Common myeloid progenitor, CD34-positive (primary cell): ENCODE measurements at regions not wholly inside any gene's neighbourhood (a gene's known extent, or its start where the extent isn't known, plus 50 kb on each side); places are given as distances from the start of the nearest gene placed in this dataset.

Experiments used
- CTCF ChIA-PET: fragments of 350-600 bp; sonication (Branson Sonifier 250); formaldehyde crosslinking; loops from one replicate; lab custom pipeline; 2021; ENCODE audit warnings: antibody characterized with exemption; lab: Charles Lee
- POLR2A ChIA-PET: fragments of 350-600 bp; sonication (Branson Sonifier 250); formaldehyde crosslinking; loops from one replicate; lab custom pipeline; 2021; ENCODE audit warnings: antibody characterized with exemption; lab: Charles Lee
- DNase-seq, 3 donors: peaks; one replicate each; pipeline versions ENCODE4 v3.0.0 to v3.0.0-alpha.2; 2013
- H3K27ac ChIP-seq, 2 experiments: 1 replicate in 1 of 2; 2 replicates in 1 of 2; pipeline ENCODE4 v1.7.0; 2013; ENCODE audit warnings: inconsistent platforms in 2 of 2, low read length in 2 of 2, mild to moderate bottlenecking in 2 of 2, low read depth in 1 of 2, moderate library complexity in 1 of 2; ENCODE audit not compliant: severe bottlenecking in 2 of 2, insufficient read depth in 1 of 2, poor library complexity in 1 of 2
- H3K27me3 ChIP-seq, 5 experiments: replicated peaks in 2 of 5; 1 replicate in 3 of 5; 2 replicates in 2 of 5; pipeline versions ENCODE4 v1.6.1 to v1.7.0; 2013; ENCODE audit warnings: low read length in 4 of 5, mild to moderate bottlenecking in 2 of 5, moderate library complexity in 2 of 5, inconsistent platforms in 1 of 5; ENCODE audit not compliant: insufficient read depth in 5 of 5, control insufficient read depth in 4 of 5
- H3K36me3 ChIP-seq, 4 experiments: 1 replicate in 2 of 4; 2 replicates in 2 of 4; pipeline versions ENCODE4 v1.6.1 to v1.7.0; 2013; ENCODE audit warnings: low read length in 3 of 4, control low read depth in 1 of 4, mild to moderate bottlenecking in 1 of 4; ENCODE audit not compliant: control insufficient read depth in 4 of 4, insufficient read depth in 4 of 4
- H3K4me1 ChIP-seq, 4 experiments: 1 replicate in 3 of 4; 2 replicates in 1 of 4; pipeline versions ENCODE4 v1.6.1 to v1.7.1; 2013; ENCODE audit warnings: low read length in 3 of 4, mild to moderate bottlenecking in 3 of 4, control low read depth in 1 of 4, inconsistent platforms in 1 of 4, moderate library complexity in 1 of 4; ENCODE audit not compliant: control insufficient read depth in 4 of 4, insufficient read depth in 4 of 4; ENCODE audit errors: control extremely low read depth in 1 of 4
- H3K4me3 ChIP-seq, 7 experiments: 1 replicate in 4 of 7; 2 replicates in 3 of 7; pipeline versions ENCODE4 v1.5.1 to v1.7.0; 2013; ENCODE audit warnings: mild to moderate bottlenecking in 7 of 7, low read length in 6 of 7, moderate library complexity in 6 of 7, inconsistent platforms in 2 of 7, low read depth in 2 of 7, control low read depth in 1 of 7; ENCODE audit not compliant: insufficient read depth in 4 of 7, control insufficient read depth in 1 of 7; ENCODE audit errors: extremely low read depth in 1 of 7
- H3K9me3 ChIP-seq, 5 experiments: 1 replicate in 4 of 5; 2 replicates in 1 of 5; pipeline versions ENCODE4 v1.6.1 to v1.7.1; 2013; ENCODE audit warnings: low read length in 4 of 5, mild to moderate bottlenecking in 2 of 5, inconsistent platforms in 1 of 5, low read depth in 1 of 5, moderate library complexity in 1 of 5; ENCODE audit not compliant: control insufficient read depth in 4 of 5, insufficient read depth in 2 of 5; ENCODE audit errors: control extremely low read depth in 1 of 5
- WGBS: methylation state at CpG from one replicate; pipeline ENCODE4 v1.1.5; 2013; ENCODE audit not compliant: insufficient coverage; 5-methylcytosine and 5-hydroxymethylcytosine counted together

GRCh38 chr18:78871618-78872017 lies 108.0 kb upstream of the SALL3 start:
- no peak overlapping the region for H3K4me3 ChIP-seq
- WGBS, result 89% methylated on average over 3 of the region's 3 CpGs
- peaks cover 0 to 30% (median 3%) of the 10 kb centered on the region in 5 experiments for H3K27me3 ChIP-seq
- ChIA-PET CTCF (no interaction called here), POLR2A (no interaction called here)
- no peaks in the 10 kb centered on the region for H3K9me3 ChIP-seq
- DNase-seq, result no peak
- no peak overlapping the region for H3K27ac ChIP-seq
- H3K4me1 ChIP-seq, result no peaks in the 10 kb centered on the region
- H3K36me3 ChIP-seq, result no peaks in the 10 kb centered on the region

- ChIA-PET CTCF (interaction anchor here (0.7 kb wide), 1 partner anchor 112 kb away, joined by 3 read pairs; no protein-coding TSS in a partner anchor), POLR2A (no interaction called here)
- Histone ChIP-seq H3K9me3 (no peaks in the 10 kb centered on the region), H3K4me3 (no peak overlapping the region), H3K27ac (no peak overlapping the region), H3K36me3 (no peaks in the 10 kb centered on the region), H3K4me1 (no peaks in the 10 kb centered on the region), H3K27me3 (peaks cover 3 to 29% (median 8%) of the 10 kb centered on the region in 5 experiments)
- DNase-seq, result peak in 2 of 3 donors; percentile 40 to 42
- 36% methylated on average over 5 of the region's 6 CpGs for WGBS
Observed at GRCh38 chr18:78873926-78874500, 105.6 kb upstream of the SALL3 start.

GRCh38 chr18:78875016-78875777 lies 104.4 kb upstream of the SALL3 start:
- Histone ChIP-seq H3K4me1 (no peaks in the 10 kb centered on the region), H3K27ac (no peak overlapping the region), H3K9me3 (no peaks in the 10 kb centered on the region), H3K27me3 (peaks cover 3 to 24% (median 6%) of the 10 kb centered on the region in 5 experiments), H3K4me3 (no peak overlapping the region), H3K36me3 (no peaks in the 10 kb centered on the region)
- POLR2A ChIA-PET, result no interaction called here
- DNase-seq, result peak; percentile 25 to 50 (median 39)
- 84% methylated on average over 8 of the region's 11 CpGs for WGBS
- CTCF ChIA-PET, result interaction anchor here (0.6 to 1.3 kb wide), 6 partner anchors 10 to 975 kb away, joined by 3 to 4 read pairs (median 4); no protein-coding TSS in a partner anchor

DNA sequence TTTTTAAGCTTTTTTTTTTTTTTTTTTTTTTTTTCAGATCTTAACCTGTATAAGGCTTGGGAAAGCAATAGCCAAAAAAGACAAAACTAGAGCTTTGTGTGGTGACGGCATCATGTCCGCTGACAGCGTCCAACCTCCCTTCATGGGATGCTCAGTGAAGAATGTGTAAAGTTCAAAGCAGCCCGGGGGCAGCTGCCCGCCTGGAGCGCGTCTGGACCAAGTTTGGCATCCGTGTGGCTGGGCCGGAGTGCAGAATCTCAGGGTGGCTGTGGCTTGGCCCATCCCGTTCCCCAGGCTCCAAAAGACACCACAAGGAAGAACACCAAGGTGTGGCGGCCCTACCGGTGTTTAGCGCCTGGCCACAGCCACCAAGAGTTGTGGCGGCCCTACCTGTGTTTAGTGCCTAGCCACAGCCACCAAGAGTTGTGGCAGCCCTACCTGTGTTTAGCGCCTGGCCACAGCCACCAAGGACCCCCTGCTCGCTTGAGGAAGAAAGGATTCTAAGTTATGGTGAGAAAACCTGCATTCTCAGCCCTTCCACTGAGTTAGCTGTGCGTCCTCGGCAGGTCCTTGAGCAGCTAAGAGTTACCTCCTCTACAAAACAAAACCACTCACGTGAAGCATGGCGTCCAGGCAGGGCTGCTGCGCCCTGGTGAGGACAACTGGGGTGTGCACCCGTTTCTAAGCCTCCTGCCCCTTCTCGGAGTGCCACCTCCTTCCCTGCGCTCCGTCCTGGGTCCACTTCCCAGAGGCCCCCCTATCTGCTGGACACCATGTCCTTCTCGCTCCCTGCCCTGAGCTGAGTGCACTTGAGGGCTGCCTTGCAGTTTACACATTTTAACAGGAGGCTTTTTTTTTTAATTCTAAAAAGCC lies 103.6 kb upstream of the SALL3 start:
- POLR2A ChIA-PET, result no interaction called here
- no peaks in the 10 kb centered on the region for H3K36me3 ChIP-seq
- no peak overlapping the region for H3K27ac ChIP-seq
- H3K4me1 ChIP-seq, result no peaks in the 10 kb centered on the region
- H3K9me3 ChIP-seq, result no peaks in the 10 kb centered on the region
- WGBS, result 96% methylated on average over 24 of the region's 26 CpGs
- no peak for DNase-seq
- CTCF ChIA-PET, result interaction anchor here (0.6 to 1.3 kb wide), 6 partner anchors 9 to 976 kb away, joined by 3 to 4 read pairs (median 3); no protein-coding TSS in a partner anchor
- H3K27me3 ChIP-seq, result peaks cover 3 to 19% (median 6%) of the 10 kb centered on the region in 5 experiments
- no peak overlapping the region for H3K4me3 ChIP-seq

- WGBS, result 41% methylated on average over 6 of the region's 8 CpGs
- DNase-seq, result no peak
- Histone ChIP-seq H3K9me3 (no peaks in the 10 kb centered on the region), H3K4me1 (no peaks in the 10 kb centered on the region), H3K27me3 (peaks cover 3 to 19% (median 6%) of the 10 kb centered on the region in 5 experiments), H3K4me3 (no peak overlapping the region), H3K36me3 (no peaks in the 10 kb centered on the region), H3K27ac (no peak overlapping the region)
- ChIA-PET CTCF (interaction anchor here (1.1 to 1.2 kb wide), 2 partner anchors 14 to 63 kb away, joined by 3 to 4 read pairs; no protein-coding TSS in a partner anchor), POLR2A (no interaction called here)
Observed at GRCh38 chr18:78876868-78877267, 102.8 kb upstream of the SALL3 start.

- peaks cover 3 to 19% (median 6%) of the 10 kb centered on the region in 5 experiments for H3K27me3 ChIP-seq
Observed at GRCh38 chr18:78878335-78878734, 101.3 kb upstream of the SALL3 start.

More at GRCh38 chr18:78878335-78878734, 101.3 kb upstream of the SALL3 start:
- DNase-seq, result no peak
- H3K36me3 ChIP-seq, result no peaks in the 10 kb centered on the region
- ChIA-PET POLR2A (no interaction called here), CTCF (no interaction called here)
- H3K4me3 ChIP-seq, result no peak overlapping the region
- no peak overlapping the region for H3K27ac ChIP-seq
- WGBS, result 93% methylated on average over 11 of the region's 15 CpGs
- no peaks in the 10 kb centered on the region for H3K9me3 ChIP-seq
- H3K4me1 ChIP-seq, result no peaks in the 10 kb centered on the region
